ENCODE measurements at regions not wholly inside any gene's neighbourhood (a gene's known extent, or its start where the extent isn't known, plus 50 kb on each side); places are given as distances from the start of the nearest gene placed in this dataset.

DNA sequence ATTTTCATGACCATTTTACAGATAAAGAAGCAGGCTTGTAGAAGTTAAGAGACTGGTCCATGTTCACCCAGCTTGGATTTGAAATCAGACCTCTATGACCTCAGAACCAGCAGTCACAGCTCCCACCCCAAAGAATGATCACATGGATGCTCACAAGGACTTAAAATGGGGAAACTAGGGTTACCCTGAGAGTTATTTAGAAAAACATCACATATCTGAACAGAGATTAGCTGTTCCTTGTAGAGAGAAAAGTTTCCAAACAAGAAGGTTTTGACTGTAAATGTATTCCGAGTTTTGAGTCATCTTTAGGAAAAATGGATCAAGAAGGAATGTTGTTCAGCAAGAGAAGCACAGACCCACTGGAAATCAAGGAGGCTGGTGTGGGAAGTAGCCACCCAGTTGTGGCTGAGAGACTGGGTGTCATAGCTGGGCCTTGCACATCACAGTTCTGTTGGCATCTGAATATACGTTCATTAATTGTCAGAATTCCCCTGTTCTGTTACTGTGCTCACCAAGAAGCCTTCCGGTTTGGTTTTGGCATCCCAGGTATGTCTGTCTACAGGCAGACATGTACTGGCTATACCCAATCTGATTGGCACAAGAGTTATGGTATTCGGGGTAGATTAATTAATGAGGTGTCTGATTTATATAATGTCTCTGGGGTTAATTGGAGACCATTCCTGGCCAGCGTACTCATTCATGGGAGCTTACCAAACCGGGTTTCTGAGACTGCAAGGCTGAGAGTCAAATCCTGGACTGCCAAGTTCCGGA is 371.8 kb upstream of the SLC14A2 start:
- Histone ChIP-seq H3K27me3 (ENCODE audit: low read depth) (no peaks in the 10 kb centered on the region), H3K27ac (no peak overlapping the region), H3K9me3 (no peaks in the 10 kb centered on the region), H3K4me1 (peaks cover 10% of the 10 kb centered on the region), H3K4me3 (no peak overlapping the region), H3K36me3 (no peaks in the 10 kb centered on the region)
- intact Hi-C loops (cut with DNase I): no loop called here
- ATAC-seq (no peak), DNase-seq (no peak)
- TF ChIP-seq, protein P1, sequence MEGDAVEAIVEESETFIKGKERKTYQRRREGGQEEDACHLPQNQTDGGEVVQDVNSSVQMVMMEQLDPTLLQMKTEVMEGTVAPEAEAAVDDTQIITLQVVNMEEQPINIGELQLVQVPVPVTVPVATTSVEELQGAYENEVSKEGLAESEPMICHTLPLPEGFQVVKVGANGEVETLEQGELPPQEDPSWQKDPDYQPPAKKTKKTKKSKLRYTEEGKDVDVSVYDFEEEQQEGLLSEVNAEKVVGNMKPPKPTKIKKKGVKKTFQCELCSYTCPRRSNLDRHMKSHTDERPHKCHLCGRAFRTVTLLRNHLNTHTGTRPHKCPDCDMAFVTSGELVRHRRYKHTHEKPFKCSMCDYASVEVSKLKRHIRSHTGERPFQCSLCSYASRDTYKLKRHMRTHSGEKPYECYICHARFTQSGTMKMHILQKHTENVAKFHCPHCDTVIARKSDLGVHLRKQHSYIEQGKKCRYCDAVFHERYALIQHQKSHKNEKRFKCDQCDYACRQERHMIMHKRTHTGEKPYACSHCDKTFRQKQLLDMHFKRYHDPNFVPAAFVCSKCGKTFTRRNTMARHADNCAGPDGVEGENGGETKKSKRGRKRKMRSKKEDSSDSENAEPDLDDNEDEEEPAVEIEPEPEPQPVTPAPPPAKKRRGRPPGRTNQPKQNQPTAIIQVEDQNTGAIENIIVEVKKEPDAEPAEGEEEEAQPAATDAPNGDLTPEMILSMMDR (IDR thresholded peaks at IDR 0.05): no peak

- Histone ChIP-seq H3K4me3 (no peak overlapping the region), H3K27ac (no peak overlapping the region), H3K4me1 (peaks cover 18% of the 10 kb centered on the region), H3K9me3 (no peaks in the 10 kb centered on the region), H3K27me3 (ENCODE audit: low read depth) (no peaks in the 10 kb centered on the region), H3K36me3 (no peaks in the 10 kb centered on the region)
- DNase-seq (no peak), ATAC-seq (peak; percentile 31)
- intact Hi-C loops (cut with DNase I): no loop called here
- TF ChIP-seq, protein P1 (IDR thresholded peaks at IDR 0.05): no peak
These were observed 370.2 kb upstream of the SLC14A2 start for GRCh38 chr18:45245091-45245511.

DNA sequence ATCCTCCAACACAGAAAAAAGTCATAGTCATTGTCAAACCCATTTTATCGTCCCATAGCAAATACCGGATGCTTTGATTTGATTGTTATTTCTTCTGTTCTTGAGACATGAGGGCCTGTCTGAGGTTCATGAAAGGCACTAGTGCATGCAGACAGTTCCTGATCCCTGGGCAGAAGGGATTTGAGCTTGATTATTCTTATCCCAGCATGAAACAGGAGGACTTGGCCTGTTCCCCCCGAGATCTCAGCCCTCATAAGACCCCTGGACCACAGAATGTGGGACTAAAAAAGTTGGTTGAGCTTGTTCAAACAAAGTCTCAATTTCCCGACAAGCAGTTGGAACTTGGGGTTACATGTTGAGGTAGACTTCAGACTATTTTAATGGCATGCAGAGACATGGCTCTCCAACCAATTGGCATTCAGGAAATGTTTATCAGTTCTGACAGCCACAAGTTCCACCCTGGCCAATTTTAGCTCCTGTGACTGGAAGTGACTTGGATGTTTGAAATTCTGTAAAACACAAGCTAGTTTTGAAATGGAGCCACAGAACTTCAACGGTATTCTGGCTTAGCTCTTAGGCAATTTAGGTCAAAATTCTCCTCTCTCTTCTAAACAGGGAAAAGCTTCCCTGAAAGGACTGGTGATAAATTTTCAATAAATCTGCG is 366.9 kb upstream of the SLC14A2 start:
- H3K4me3 ChIP-seq: no peak overlapping the region
- H3K36me3 ChIP-seq: no peaks in the 10 kb centered on the region
- DNase-seq (no peak), ATAC-seq (peak; percentile 67 to 68)
- TF ChIP-seq, protein P1 (IDR thresholded peaks at IDR 0.05): no peak
- peaks cover 18% of the 10 kb centered on the region for H3K4me1 ChIP-seq
- H3K27me3 ChIP-seq (ENCODE audit: low read depth): no peaks in the 10 kb centered on the region
- H3K27ac ChIP-seq: peak overlapping the region; percentile 52
- intact Hi-C loops (cut with DNase I): no loop called here
- no peaks in the 10 kb centered on the region for H3K9me3 ChIP-seq

GRCh38 chr18:45249246-45249661 is 366.0 kb upstream of the SLC14A2 start:
- Histone ChIP-seq H3K27me3 (ENCODE audit: low read depth) (no peaks in the 10 kb centered on the region), H3K27ac (peak overlapping the region; percentile 18), H3K9me3 (no peaks in the 10 kb centered on the region), H3K4me1 (peaks cover 23% of the 10 kb centered on the region), H3K4me3 (no peak overlapping the region), H3K36me3 (no peaks in the 10 kb centered on the region)
- intact Hi-C loops (cut with DNase I): no loop called here
- ATAC-seq (peak in 1 of 2 donors; percentile 36), DNase-seq (no peak)
- TF ChIP-seq, protein P1 (IDR thresholded peaks at IDR 0.05): no peak

DNA sequence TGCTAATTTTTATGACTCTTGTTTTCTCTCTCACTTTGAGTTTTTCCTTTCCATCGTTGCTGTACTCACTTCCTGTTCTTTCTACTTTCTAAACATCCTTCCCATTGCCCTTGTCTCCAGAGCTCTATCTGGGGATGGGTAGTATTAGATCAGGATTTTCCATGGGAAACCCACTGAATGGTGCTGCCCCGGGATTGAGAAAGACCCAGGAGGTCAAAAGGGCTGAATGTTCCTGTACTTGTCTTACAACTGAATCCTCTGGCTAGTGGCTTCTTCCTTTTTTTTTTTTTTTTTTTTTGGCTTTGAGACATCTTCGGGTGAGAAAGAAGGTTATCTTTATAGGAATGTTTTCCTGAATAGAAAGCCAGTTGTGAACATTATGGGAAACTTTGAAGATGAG is 364.8 kb upstream of the SLC14A2 start:
- H3K36me3 ChIP-seq: no peaks in the 10 kb centered on the region
- no peaks in the 10 kb centered on the region for H3K9me3 ChIP-seq
- H3K27me3 ChIP-seq (ENCODE audit: low read depth): no peaks in the 10 kb centered on the region
- TF ChIP-seq, protein P1 (IDR thresholded peaks at IDR 0.05): no peak
- no peak for ATAC-seq
- H3K27ac ChIP-seq: no peak overlapping the region
- intact Hi-C loops (cut with DNase I): no loop called here
- DNase-seq: no peak
- H3K4me1 ChIP-seq: peaks cover 35% of the 10 kb centered on the region
- H3K4me3 ChIP-seq: no peak overlapping the region
